ENCODE measurements at regions not wholly inside any gene's neighbourhood (a gene's known extent, or its start where the extent isn't known, plus 50 kb on each side); places are given as distances from the start of the nearest gene placed in this dataset.

DNA sequence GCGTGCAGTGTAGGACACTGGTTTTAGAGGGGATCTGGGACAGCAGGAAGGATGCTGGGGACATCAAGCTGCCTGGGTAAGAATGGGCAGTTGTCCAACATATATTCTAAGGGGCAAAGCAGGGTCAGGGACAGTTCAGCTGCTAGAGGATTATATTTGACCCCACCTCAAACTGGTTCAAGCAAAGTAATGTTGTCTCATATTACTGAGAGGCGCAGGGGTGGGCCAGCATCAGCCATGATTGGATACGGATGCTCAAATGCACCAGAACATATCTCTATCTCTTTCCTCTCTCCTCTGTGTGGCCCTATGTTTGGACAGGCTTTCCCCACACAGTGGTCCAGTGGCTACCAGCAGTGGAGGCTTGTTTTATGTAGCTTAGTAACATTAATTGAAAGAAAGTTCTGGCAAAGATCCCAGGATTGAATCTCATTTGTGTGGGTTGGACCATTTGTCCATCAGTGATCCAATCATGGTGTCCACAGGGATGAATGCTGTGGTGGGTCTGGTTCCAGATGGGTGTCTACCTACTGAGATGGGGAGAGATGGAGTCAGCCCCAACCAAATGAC, 49.8 kb upstream of the RGMA start:
- DNase-seq, result no peak

All from activated CD8-positive, alpha-beta memory T cell treated with anti-CD3 and anti-CD28 coated beads, Interleukin-2, amount 50 U/mL, for 4 hours (primary cell).